ENCODE measurements at regions not wholly inside any gene's neighbourhood (a gene's known extent, or its start where the extent isn't known, plus 50 kb on each side); places are given as distances from the start of the nearest gene placed in this dataset.

GRCh38 chr18:73879766-73880165, 267.9 kb downstream of the FBXO15 start:
- Histone ChIP-seq H3K18ac (ENCODE audit: low read length) (no peak overlapping the region), H3K4me3 (ENCODE audit: low read depth, low read length) (no peak overlapping the region), H3K79me2 (ENCODE audit: control insufficient read depth, insufficient read depth, low read length, poor library complexity) (no peaks in the 10 kb centered on the region), H4K91ac (ENCODE audit: low read depth, low read length) (no peak overlapping the region), H3K4me1 (ENCODE audit: control insufficient read depth in 1 of 2, insufficient read depth in 2 of 2, low read length in 2 of 2) (peaks cover 0 to 8% of the 10 kb centered on the region in 2 experiments), H2AK5ac (ENCODE audit: low read length) (no peak overlapping the region), H2BK5ac (ENCODE audit: low read depth, low read length, poor library complexity) (no peak overlapping the region), H3K9me3 (ENCODE audit: insufficient read depth, low read depth, low read length) (no peaks in the 10 kb centered on the region), H3K27me3 (ENCODE audit: insufficient read depth, low read length) (no peaks in the 10 kb centered on the region), H2BK120ac (ENCODE audit: insufficient read depth, low read length, poor library complexity) (no peak overlapping the region), H3K36me3 (ENCODE audit: control insufficient read depth in 1 of 2, insufficient read depth in 2 of 2, low read length in 2 of 2) (no peaks in the 10 kb centered on the region), H3K4ac (ENCODE audit: low read depth, low read length) (no peak overlapping the region), H4K12ac (ENCODE audit: low read depth, low read length) (no peak overlapping the region), H3K14ac (ENCODE audit: low read length) (no peak overlapping the region), H3K27ac (ENCODE audit: low read depth, low read length) (no peak overlapping the region), H2BK12ac (ENCODE audit: low read length) (no peak overlapping the region), H3K4me2 (ENCODE audit: low read length) (no peak overlapping the region), H4K8ac (ENCODE audit: low read depth, low read length) (no peak overlapping the region), H2AFZ (ENCODE audit: insufficient read depth, low read length, poor library complexity) (no peak overlapping the region), H3K79me1 (ENCODE audit: low read length) (peaks cover 2% of the 10 kb centered on the region), H3K23ac (ENCODE audit: low read length) (no peak overlapping the region), H3K9ac (ENCODE audit: low read length) (no peak overlapping the region)
- no CpG with 5 or more reads among the region's 2 CpGs for WGBS (ENCODE audit: extremely low coverage, insufficient coverage, insufficient read length)
- peak; percentile 24 to 50 for DNase-seq

DNA sequence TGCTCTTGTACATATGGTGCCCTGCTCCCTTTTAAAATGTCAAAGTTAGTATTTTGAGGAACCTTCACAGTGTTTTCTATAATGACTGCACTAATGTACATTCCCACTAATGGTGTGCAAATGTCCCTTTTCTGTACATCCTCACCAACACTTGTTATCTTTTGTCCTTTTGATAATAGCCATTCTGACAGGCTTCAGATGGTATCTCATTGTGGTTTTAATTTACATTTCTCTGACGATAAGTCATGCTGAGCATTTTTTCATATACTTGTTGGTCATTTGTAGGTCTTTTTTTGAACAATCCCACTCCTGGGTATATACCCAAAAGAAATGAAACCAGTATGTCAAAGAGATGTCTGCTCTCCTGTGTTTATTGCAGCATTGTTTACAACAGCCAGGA, 268.3 kb downstream of the FBXO15 start:
- H2BK5ac ChIP-seq (ENCODE audit: low read depth, low read length, poor library complexity): no peak overlapping the region

GRCh38 chr18:73869182-73869581, 278.5 kb downstream of the FBXO15 start:
- H2AFZ ChIP-seq (ENCODE audit: insufficient read depth, low read length, poor library complexity): no peak overlapping the region
- no peak overlapping the region for H3K18ac ChIP-seq (ENCODE audit: low read length)
- no peak overlapping the region for H2BK12ac ChIP-seq (ENCODE audit: low read length)
- no peak overlapping the region for H3K4me2 ChIP-seq (ENCODE audit: low read length)
- H3K27me3 ChIP-seq (ENCODE audit: insufficient read depth, low read length): no peaks in the 10 kb centered on the region
- H3K36me3 ChIP-seq (ENCODE audit: control insufficient read depth in 1 of 2, insufficient read depth in 2 of 2, low read length in 2 of 2): no peaks in the 10 kb centered on the region
- no peaks in the 10 kb centered on the region for H3K9me3 ChIP-seq (ENCODE audit: insufficient read depth, low read depth, low read length)
- no peak for DNase-seq
- peaks cover 0 to 3% of the 10 kb centered on the region in 2 experiments for H3K4me1 ChIP-seq (ENCODE audit: control insufficient read depth in 1 of 2, insufficient read depth in 2 of 2, low read length in 2 of 2)
- H3K23ac ChIP-seq (ENCODE audit: low read length): no peak overlapping the region
- no peak overlapping the region for H2BK5ac ChIP-seq (ENCODE audit: low read depth, low read length, poor library complexity)
- H4K12ac ChIP-seq (ENCODE audit: low read depth, low read length): no peak overlapping the region
- H3K9ac ChIP-seq (ENCODE audit: low read length): no peak overlapping the region
- H3K14ac ChIP-seq (ENCODE audit: low read length): no peak overlapping the region
- no peak overlapping the region for H4K91ac ChIP-seq (ENCODE audit: low read depth, low read length)
- no CpG with 5 or more reads among the region's 3 CpGs for WGBS (ENCODE audit: extremely low coverage, insufficient coverage, insufficient read length)
- H4K8ac ChIP-seq (ENCODE audit: low read depth, low read length): no peak overlapping the region
- no peak overlapping the region for H3K4me3 ChIP-seq (ENCODE audit: low read depth, low read length)
- no peaks in the 10 kb centered on the region for H3K79me1 ChIP-seq (ENCODE audit: low read length)
- no peak overlapping the region for H3K4ac ChIP-seq (ENCODE audit: low read depth, low read length)
- H3K27ac ChIP-seq (ENCODE audit: low read depth, low read length): no peak overlapping the region
- no peak overlapping the region for H2AK5ac ChIP-seq (ENCODE audit: low read length)
- H2BK120ac ChIP-seq (ENCODE audit: insufficient read depth, low read length, poor library complexity): no peak overlapping the region
- H3K79me2 ChIP-seq (ENCODE audit: control insufficient read depth, insufficient read depth, low read length, poor library complexity): no peaks in the 10 kb centered on the region

More for the DNA sequence above, 268.3 kb downstream of the FBXO15 start:
- H3K4ac ChIP-seq (ENCODE audit: low read depth, low read length): no peak overlapping the region
- H3K79me1 ChIP-seq (ENCODE audit: low read length): peaks cover 2% of the 10 kb centered on the region
- no peak overlapping the region for H3K18ac ChIP-seq (ENCODE audit: low read length)
- no peak overlapping the region for H2BK120ac ChIP-seq (ENCODE audit: insufficient read depth, low read length, poor library complexity)
- no peak overlapping the region for H3K4me2 ChIP-seq (ENCODE audit: low read length)
- no peak overlapping the region for H4K12ac ChIP-seq (ENCODE audit: low read depth, low read length)
- DNase-seq: no peak
- no peak overlapping the region for H2AK5ac ChIP-seq (ENCODE audit: low read length)
- WGBS (ENCODE audit: extremely low coverage, insufficient coverage, insufficient read length): no CpG with 5 or more reads among the region's 1 CpG
- no peak overlapping the region for H3K23ac ChIP-seq (ENCODE audit: low read length)
- no peak overlapping the region for H3K9ac ChIP-seq (ENCODE audit: low read length)
- H3K27me3 ChIP-seq (ENCODE audit: insufficient read depth, low read length): no peaks in the 10 kb centered on the region
- H3K14ac ChIP-seq (ENCODE audit: low read length): no peak overlapping the region
- H2AFZ ChIP-seq (ENCODE audit: insufficient read depth, low read length, poor library complexity): no peak overlapping the region
- no peak overlapping the region for H4K8ac ChIP-seq (ENCODE audit: low read depth, low read length)
- peaks cover 0 to 8% of the 10 kb centered on the region in 2 experiments for H3K4me1 ChIP-seq (ENCODE audit: control insufficient read depth in 1 of 2, insufficient read depth in 2 of 2, low read length in 2 of 2)
- H2BK12ac ChIP-seq (ENCODE audit: low read length): no peak overlapping the region
- no peaks in the 10 kb centered on the region for H3K79me2 ChIP-seq (ENCODE audit: control insufficient read depth, insufficient read depth, low read length, poor library complexity)
- no peaks in the 10 kb centered on the region for H3K36me3 ChIP-seq (ENCODE audit: control insufficient read depth in 1 of 2, insufficient read depth in 2 of 2, low read length in 2 of 2)
- H3K9me3 ChIP-seq (ENCODE audit: insufficient read depth, low read depth, low read length): no peaks in the 10 kb centered on the region
- no peak overlapping the region for H4K91ac ChIP-seq (ENCODE audit: low read depth, low read length)
- no peak overlapping the region for H3K27ac ChIP-seq (ENCODE audit: low read depth, low read length)
- no peak overlapping the region for H3K4me3 ChIP-seq (ENCODE audit: low read depth, low read length)

DNA sequence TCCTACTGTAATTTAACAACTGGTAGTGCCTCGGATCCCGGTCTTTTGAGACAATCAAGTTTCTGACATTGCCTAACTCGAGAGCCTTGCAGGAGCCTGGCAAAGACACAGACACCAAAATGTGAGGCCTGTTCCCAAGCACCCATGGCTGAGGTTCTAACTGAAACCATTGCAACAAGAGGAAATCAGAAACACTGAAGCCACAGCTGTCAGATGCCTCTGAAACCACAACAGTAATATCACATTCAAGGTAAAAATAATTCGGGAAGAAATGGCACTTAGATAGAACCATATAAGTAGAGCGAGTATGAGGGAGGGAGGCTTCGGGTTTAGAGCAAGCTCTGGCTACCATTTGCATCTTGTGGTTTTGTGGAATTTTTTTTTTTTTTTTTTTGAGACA, 285.9 kb downstream of the FBXO15 start:
- no peak overlapping the region for H2AFZ ChIP-seq (ENCODE audit: insufficient read depth, low read length, poor library complexity)
- no peak overlapping the region for H3K23ac ChIP-seq (ENCODE audit: low read length)
- no peak overlapping the region for H2AK5ac ChIP-seq (ENCODE audit: low read length)
- no peak overlapping the region for H2BK5ac ChIP-seq (ENCODE audit: low read depth, low read length, poor library complexity)
- DNase-seq: no peak
- H3K36me3 ChIP-seq (ENCODE audit: control insufficient read depth in 1 of 2, insufficient read depth in 2 of 2, low read length in 2 of 2): no peaks in the 10 kb centered on the region
- no peak overlapping the region for H4K8ac ChIP-seq (ENCODE audit: low read depth, low read length)
- H3K79me2 ChIP-seq (ENCODE audit: control insufficient read depth, insufficient read depth, low read length, poor library complexity): no peaks in the 10 kb centered on the region
- H2BK120ac ChIP-seq (ENCODE audit: insufficient read depth, low read length, poor library complexity): no peak overlapping the region
- no peaks in the 10 kb centered on the region for H3K9me3 ChIP-seq (ENCODE audit: insufficient read depth, low read depth, low read length)
- H3K4ac ChIP-seq (ENCODE audit: low read depth, low read length): no peak overlapping the region
- no CpG with 5 or more reads among the region's 6 CpGs for WGBS (ENCODE audit: extremely low coverage, insufficient coverage, insufficient read length)
- H3K9ac ChIP-seq (ENCODE audit: low read length): no peak overlapping the region
- no peak overlapping the region for H3K27ac ChIP-seq (ENCODE audit: low read depth, low read length)
- H3K4me2 ChIP-seq (ENCODE audit: low read length): no peak overlapping the region
- H3K14ac ChIP-seq (ENCODE audit: low read length): no peak overlapping the region
- no peak overlapping the region for H4K91ac ChIP-seq (ENCODE audit: low read depth, low read length)
- peaks cover 0 to 1% of the 10 kb centered on the region in 2 experiments for H3K4me1 ChIP-seq (ENCODE audit: control insufficient read depth in 1 of 2, insufficient read depth in 2 of 2, low read length in 2 of 2)
- no peak overlapping the region for H4K12ac ChIP-seq (ENCODE audit: low read depth, low read length)
- H3K4me3 ChIP-seq (ENCODE audit: low read depth, low read length): no peak overlapping the region
- no peaks in the 10 kb centered on the region for H3K27me3 ChIP-seq (ENCODE audit: insufficient read depth, low read length)
- H2BK12ac ChIP-seq (ENCODE audit: low read length): no peak overlapping the region
- no peaks in the 10 kb centered on the region for H3K79me1 ChIP-seq (ENCODE audit: low read length)
- H3K18ac ChIP-seq (ENCODE audit: low read length): no peak overlapping the region

All from trophoblast cell (in vitro differentiated cells and primary cell).